Neural cell (in vitro differentiated cells): ENCODE measurements at regions not wholly inside any gene's neighbourhood (a gene's known extent, or its start where the extent isn't known, plus 50 kb on each side); places are given as distances from the start of the nearest gene placed in this dataset.

Source experiments
- H2AFZ ChIP-seq: fragments of 200-600, 300-800 bp; sonication (generic), shearing (Covaris generic); 2 replicates; pipeline ENCODE4 v1.6.0; 2014; ENCODE audit warnings: low read depth, mild to moderate bottlenecking, antibody characterized with exemption, low read length, moderate library complexity
- H3F3A ChIP-seq: fragments of 200-600 bp; shearing (Covaris generic); 2 replicates; pipeline ENCODE4 v1.6.1; 2016; ENCODE audit warnings: mild to moderate bottlenecking, moderate library complexity, mixed read lengths, antibody characterized with exemption, low read length; ENCODE audit not compliant: insufficient read depth, poor library complexity, severe bottlenecking
- H3K27ac ChIP-seq: fragments of 200-600, 300-800 bp; sonication (generic), shearing (Covaris generic); 2 replicates; pipeline ENCODE4 v1.5.1; 2014; ENCODE audit warnings: mild to moderate bottlenecking, low read length, moderate library complexity
- H3K27me3 ChIP-seq: fragments of 300-800, 200-600 bp; sonication (generic), shearing (Covaris generic); 2 replicates; pipeline ENCODE4 v1.6.0; 2014; ENCODE audit warnings: mild to moderate bottlenecking, low read depth, low read length, moderate library complexity; ENCODE audit not compliant: insufficient read depth
- H3K36me3 ChIP-seq: fragments of 300-800, 200-600 bp; sonication (generic), shearing (Covaris generic); 2 replicates; pipeline ENCODE4 v1.5.1; 2014; ENCODE audit warnings: mild to moderate bottlenecking, antibody characterized with exemption, low read length, moderate library complexity; ENCODE audit not compliant: insufficient read depth
- H3K4me2 ChIP-seq: fragments of 300-800, 200-600 bp; sonication (generic), shearing (Covaris generic); 2 replicates; pipeline ENCODE4 v1.6.0; 2014; ENCODE audit warnings: mild to moderate bottlenecking, low read length
- H3K4me3 ChIP-seq: fragments of 300-800, 200-600 bp; sonication (generic), shearing (Covaris generic); 2 replicates; pipeline ENCODE4 v1.5.1; 2014; ENCODE audit warnings: mild to moderate bottlenecking, low read length, moderate library complexity
- H3K79me2 ChIP-seq: fragments of 200-600 bp; shearing (Covaris generic); replicated peaks from 2 replicates; pipeline ENCODE4 v1.6.0; 2014; ENCODE audit warnings: mild to moderate bottlenecking, low read length, moderate library complexity; ENCODE audit not compliant: insufficient read depth
- H3K9ac ChIP-seq: fragments of 300-800, 200-600 bp; sonication (generic), shearing (Covaris generic); 2 replicates; pipeline ENCODE4 v1.6.1; 2016; ENCODE audit warnings: mild to moderate bottlenecking, low read length, mixed read lengths
- H3K9me2 ChIP-seq: fragments of 200-600 bp; shearing (Covaris generic); 2 replicates; pipeline ENCODE4 v1.6.1; 2016; ENCODE audit warnings: mild to moderate bottlenecking, low read length, mixed read lengths; ENCODE audit not compliant: insufficient read depth
- H3K9me3 ChIP-seq: fragments of 200-600, 300-800 bp; sonication (generic), shearing (Covaris generic); 2 replicates; pipeline ENCODE4 v1.6.1; 2016; ENCODE audit warnings: mild to moderate bottlenecking, mixed run types, low read length, moderate library complexity, mixed read lengths
- H4K20me1 ChIP-seq: fragments of 200-600 bp; shearing (Covaris generic); 2 replicates; pipeline ENCODE4 v1.6.1; 2016; ENCODE audit warnings: mild to moderate bottlenecking, mixed run types; ENCODE audit not compliant: insufficient read depth
- EP300 ChIP-seq: fragments of 450-650 bp; conservative IDR thresholded peaks from 2 replicates; pipeline ENCODE4 v1.6.1; 2014; ENCODE audit warnings: antibody characterized with exemption, mild to moderate bottlenecking, moderate library complexity; ENCODE audit not compliant: poor library complexity, severe bottlenecking
- EZH2 ChIP-seq: fragments of 200-600, 300-800 bp; shearing (Covaris generic), sonication (generic); IDR thresholded peaks from 2 replicates; pipeline ENCODE4 v1.6.1; 2014; ENCODE audit warnings: antibody characterized with exemption, low read length, borderline replicate concordance, mild to moderate bottlenecking; ENCODE audit not compliant: insufficient read depth, poor library complexity, severe bottlenecking
- MXI1 ChIP-seq: fragments of 450-650 bp; conservative IDR thresholded peaks from 2 replicates; pipeline ENCODE4 v1.6.1; 2014; ENCODE audit warnings: antibody characterized with exemption, mild to moderate bottlenecking; ENCODE audit not compliant: poor library complexity, severe bottlenecking
- POLR2AphosphoS5 ChIP-seq: IDR thresholded peaks from 2 replicates; pipeline ENCODE4 v1.6.1; 2012
- RAD21 ChIP-seq: fragments of 450-650 bp; conservative IDR thresholded peaks from 2 replicates; pipeline ENCODE4 v1.6.1; 2014; ENCODE audit warnings: antibody characterized with exemption, mild to moderate bottlenecking, moderate library complexity
- SMC3 ChIP-seq: fragments of 450-650 bp; conservative IDR thresholded peaks from 2 replicates; pipeline ENCODE4 v1.6.1; 2014; ENCODE audit warnings: antibody characterized with exemption, mild to moderate bottlenecking, moderate library complexity; ENCODE audit not compliant: poor library complexity
- TAF1 ChIP-seq: IDR thresholded peaks from 2 replicates; pipeline ENCODE4 v1.6.1; 2012; ENCODE audit warnings: low read depth
- TF ChIP-seq, protein P1 (sequence below): fragments of 450-650 bp; IDR thresholded peaks from 2 replicates; pipeline ENCODE4 v1.5.1; 2014; ENCODE audit warnings: antibody characterized with exemption, mild to moderate bottlenecking, moderate library complexity; ENCODE audit not compliant: poor library complexity, severe bottlenecking
- TF ChIP-seq, protein P2 (sequence below): IDR thresholded peaks from 2 replicates; pipeline ENCODE4 v1.6.1; 2012; ENCODE audit warnings: borderline replicate concordance

DNA sequence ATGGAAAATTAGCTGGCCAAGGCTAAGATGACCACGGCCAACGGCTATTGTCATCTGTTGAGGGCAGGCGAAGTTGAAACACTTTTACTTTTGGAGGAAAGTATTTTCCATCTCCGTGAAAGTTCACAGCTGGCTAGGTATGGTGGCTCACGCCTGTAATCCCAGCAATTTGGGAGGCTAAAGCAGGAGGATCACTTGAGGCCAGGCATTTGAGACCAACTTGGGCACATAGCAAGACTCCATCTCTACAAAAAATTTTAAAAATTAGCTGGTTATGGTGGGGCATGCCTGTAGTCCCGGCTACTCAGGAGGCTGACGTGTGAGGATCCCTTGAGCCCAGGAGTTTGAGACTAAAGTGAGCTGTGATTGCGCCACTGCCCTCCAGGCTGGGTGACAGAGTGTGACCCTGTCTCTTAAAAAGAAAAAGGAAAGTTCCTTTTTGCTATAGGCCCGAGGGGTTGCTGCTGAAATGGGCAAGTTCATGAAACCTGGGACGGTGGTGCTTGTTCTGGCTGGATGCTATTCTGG, 85.5 kb upstream of the MKLN1 start:
- H2AFZ ChIP-seq, result no peak overlapping the region
- H3F3A ChIP-seq, result no peaks in the 10 kb centered on the region
- H3K9me3 ChIP-seq, result no peaks in the 10 kb centered on the region
- no peak overlapping the region for H3K4me3 ChIP-seq
- TF ChIP-seq SMC3, result no peak
- TF ChIP-seq TAF1, result no peak
- TF ChIP-seq, protein P1, sequence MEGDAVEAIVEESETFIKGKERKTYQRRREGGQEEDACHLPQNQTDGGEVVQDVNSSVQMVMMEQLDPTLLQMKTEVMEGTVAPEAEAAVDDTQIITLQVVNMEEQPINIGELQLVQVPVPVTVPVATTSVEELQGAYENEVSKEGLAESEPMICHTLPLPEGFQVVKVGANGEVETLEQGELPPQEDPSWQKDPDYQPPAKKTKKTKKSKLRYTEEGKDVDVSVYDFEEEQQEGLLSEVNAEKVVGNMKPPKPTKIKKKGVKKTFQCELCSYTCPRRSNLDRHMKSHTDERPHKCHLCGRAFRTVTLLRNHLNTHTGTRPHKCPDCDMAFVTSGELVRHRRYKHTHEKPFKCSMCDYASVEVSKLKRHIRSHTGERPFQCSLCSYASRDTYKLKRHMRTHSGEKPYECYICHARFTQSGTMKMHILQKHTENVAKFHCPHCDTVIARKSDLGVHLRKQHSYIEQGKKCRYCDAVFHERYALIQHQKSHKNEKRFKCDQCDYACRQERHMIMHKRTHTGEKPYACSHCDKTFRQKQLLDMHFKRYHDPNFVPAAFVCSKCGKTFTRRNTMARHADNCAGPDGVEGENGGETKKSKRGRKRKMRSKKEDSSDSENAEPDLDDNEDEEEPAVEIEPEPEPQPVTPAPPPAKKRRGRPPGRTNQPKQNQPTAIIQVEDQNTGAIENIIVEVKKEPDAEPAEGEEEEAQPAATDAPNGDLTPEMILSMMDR, result no peak
- TF ChIP-seq, protein P2, sequence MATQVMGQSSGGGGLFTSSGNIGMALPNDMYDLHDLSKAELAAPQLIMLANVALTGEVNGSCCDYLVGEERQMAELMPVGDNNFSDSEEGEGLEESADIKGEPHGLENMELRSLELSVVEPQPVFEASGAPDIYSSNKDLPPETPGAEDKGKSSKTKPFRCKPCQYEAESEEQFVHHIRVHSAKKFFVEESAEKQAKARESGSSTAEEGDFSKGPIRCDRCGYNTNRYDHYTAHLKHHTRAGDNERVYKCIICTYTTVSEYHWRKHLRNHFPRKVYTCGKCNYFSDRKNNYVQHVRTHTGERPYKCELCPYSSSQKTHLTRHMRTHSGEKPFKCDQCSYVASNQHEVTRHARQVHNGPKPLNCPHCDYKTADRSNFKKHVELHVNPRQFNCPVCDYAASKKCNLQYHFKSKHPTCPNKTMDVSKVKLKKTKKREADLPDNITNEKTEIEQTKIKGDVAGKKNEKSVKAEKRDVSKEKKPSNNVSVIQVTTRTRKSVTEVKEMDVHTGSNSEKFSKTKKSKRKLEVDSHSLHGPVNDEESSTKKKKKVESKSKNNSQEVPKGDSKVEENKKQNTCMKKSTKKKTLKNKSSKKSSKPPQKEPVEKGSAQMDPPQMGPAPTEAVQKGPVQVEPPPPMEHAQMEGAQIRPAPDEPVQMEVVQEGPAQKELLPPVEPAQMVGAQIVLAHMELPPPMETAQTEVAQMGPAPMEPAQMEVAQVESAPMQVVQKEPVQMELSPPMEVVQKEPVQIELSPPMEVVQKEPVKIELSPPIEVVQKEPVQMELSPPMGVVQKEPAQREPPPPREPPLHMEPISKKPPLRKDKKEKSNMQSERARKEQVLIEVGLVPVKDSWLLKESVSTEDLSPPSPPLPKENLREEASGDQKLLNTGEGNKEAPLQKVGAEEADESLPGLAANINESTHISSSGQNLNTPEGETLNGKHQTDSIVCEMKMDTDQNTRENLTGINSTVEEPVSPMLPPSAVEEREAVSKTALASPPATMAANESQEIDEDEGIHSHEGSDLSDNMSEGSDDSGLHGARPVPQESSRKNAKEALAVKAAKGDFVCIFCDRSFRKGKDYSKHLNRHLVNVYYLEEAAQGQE, result no peak
- TF ChIP-seq EZH2, result no peak
- no peak for TF ChIP-seq POLR2AphosphoS5
- TF ChIP-seq MXI1, result no peak
- no peak for TF ChIP-seq RAD21
- no peak for TF ChIP-seq EP300
- no peaks in the 10 kb centered on the region for H4K20me1 ChIP-seq
- H3K27me3 ChIP-seq, result no peaks in the 10 kb centered on the region
- no peaks in the 10 kb centered on the region for H3K36me3 ChIP-seq
- H3K27ac ChIP-seq, result no peak overlapping the region
- H3K9ac ChIP-seq, result no peak overlapping the region
- no peaks in the 10 kb centered on the region for H3K9me2 ChIP-seq
- H3K4me2 ChIP-seq, result no peak overlapping the region
- H3K79me2 ChIP-seq, result no peaks in the 10 kb centered on the region

DNA sequence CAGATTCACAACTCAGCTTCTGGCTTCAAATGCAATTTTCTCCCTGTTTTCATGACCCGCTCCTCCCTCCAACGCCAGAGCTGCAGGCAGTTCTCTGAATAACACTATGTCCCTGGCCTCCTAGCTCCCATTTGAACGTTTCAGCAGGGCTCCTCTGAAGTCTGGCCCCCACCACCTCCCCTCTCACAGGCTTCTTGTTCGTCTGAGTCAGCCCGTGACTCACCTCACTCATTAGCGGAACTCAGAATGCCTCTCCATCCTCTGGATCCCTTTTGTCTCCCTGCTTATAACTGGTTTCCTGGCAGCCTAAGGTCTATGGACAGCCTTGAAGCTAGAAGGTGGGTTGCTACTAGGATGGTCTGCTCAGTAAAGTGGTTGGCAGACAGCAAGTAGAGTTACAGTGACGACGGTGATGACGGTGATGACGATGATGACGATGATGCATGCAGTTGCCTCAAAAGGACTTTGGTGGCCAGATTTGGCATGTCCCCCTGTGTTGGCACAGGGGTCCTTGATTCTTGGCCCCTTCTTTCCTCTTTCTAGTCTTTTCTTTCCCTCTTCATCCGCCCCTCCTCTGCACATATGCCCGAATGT, 83.3 kb upstream of the MKLN1 start:
- no peaks in the 10 kb centered on the region for H4K20me1 ChIP-seq
- no peaks in the 10 kb centered on the region for H3K36me3 ChIP-seq
- no peak overlapping the region for H3K4me3 ChIP-seq
- H3F3A ChIP-seq, result no peaks in the 10 kb centered on the region
- no peak overlapping the region for H3K9ac ChIP-seq
- TF ChIP-seq, protein P1, result no peak
- no peak for TF ChIP-seq TAF1
- H3K79me2 ChIP-seq, result no peaks in the 10 kb centered on the region
- no peaks in the 10 kb centered on the region for H3K9me2 ChIP-seq
- H2AFZ ChIP-seq, result no peak overlapping the region
- no peaks in the 10 kb centered on the region for H3K27me3 ChIP-seq
- no peak overlapping the region for H3K4me2 ChIP-seq
- H3K27ac ChIP-seq, result no peak overlapping the region
- H3K9me3 ChIP-seq, result no peaks in the 10 kb centered on the region
